Stimulated activated CD4-positive, alpha-beta T cell treated with anti-CD3 and anti-CD28 coated beads, Interleukin-1b, Interleukin-23, amount 100 ng/mL, for 24 hours (primary cell): ENCODE measurements at regions not wholly inside any gene's neighbourhood (a gene's known extent, or its start where the extent isn't known, plus 50 kb on each side); places are given as distances from the start of the nearest gene placed in this dataset.

Experiments used
- DNase-seq, 4 experiments: peaks; one replicate each; pipeline ENCODE4 v3.0.0-alpha.2; 2020; ENCODE audit warnings: low read depth in 4 of 4, low spot score in 1 of 4

GRCh38 chr10:43712821-43713584 lies 64.3 kb upstream of the ZNF32 start:
- DNase-seq: no peak

DNA sequence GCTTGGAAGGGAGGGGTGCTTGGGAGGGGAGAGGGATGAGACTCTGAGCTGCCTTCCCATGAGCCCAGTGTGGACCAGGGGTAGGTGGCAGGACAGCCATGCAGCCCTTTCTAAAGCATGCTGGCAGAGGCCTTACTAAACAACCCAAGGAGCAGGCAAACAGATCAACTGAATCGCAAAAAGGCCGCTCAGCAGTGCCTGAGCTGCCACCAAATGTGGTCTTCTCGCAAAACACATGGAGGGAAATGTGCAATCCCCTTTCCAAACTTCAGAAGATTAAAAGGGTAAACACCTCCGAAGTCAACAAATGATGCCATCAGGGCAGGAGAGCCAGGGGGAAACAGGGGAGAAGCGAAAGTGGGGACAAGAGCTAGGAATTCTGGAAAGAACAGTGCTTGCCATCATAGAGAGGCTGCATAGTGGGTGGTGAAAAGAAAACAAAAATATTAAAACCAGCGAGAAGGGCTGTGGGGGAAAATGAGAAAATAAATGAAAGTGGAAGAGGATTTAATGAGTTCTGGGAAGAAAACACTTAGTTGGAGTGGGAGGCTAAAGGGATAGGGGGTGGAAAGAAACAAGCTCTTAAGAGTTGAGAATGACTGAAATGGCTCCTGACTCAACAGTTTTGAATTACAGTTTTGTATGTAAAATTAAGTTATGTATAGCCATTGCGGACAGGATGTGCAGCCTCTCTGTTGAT lies 62.2 kb upstream of the ZNF32 start:
- no peak for DNase-seq

DNA sequence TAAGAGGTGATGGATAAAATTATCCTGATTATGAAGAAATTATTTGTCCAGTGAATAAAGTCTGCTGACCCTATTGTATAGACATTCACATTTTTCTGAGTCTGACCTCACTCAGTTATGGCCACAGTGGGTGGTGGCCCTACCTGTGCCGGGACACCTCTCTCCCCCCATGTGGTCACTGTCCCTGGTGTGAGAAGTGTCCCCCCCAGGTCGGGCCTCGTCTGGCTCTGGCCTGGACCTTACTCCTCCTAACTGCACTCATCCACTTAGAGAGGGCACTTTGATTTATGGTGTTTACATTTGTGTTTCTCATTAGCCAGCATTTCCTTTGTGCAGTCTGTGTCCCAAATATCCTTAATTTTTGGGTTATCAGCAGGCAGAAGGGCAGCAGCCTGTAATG lies 59.6 kb upstream of the ZNF32 start:
- DNase-seq: no peak

DNA sequence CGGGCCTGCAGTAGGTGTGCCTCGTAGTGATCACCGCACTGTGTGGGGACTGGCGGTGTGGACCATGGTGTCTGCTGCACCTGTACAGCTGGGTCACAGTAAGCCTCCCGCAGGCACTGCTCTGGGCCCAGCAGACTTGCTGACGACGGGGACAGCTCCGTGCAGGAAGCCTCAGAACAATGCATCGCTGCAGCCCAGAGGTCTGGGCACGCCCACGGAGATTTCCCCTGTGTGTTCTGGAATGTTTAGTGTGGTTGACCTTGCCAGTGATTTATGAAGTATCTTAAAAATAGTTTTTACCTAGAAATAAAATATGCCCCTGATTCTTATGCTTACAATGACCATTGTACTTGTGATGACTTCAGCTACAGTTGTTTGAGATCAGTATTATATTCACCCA lies 59.1 kb upstream of the ZNF32 start:
- DNase-seq: no peak

- no peak for DNase-seq
These were observed 57.5 kb upstream of the ZNF32 start for GRCh38 chr10:43706166-43706565.

- no peak for DNase-seq
These were observed 54.6 kb upstream of the ZNF32 start for GRCh38 chr10:43703286-43703685.

DNA sequence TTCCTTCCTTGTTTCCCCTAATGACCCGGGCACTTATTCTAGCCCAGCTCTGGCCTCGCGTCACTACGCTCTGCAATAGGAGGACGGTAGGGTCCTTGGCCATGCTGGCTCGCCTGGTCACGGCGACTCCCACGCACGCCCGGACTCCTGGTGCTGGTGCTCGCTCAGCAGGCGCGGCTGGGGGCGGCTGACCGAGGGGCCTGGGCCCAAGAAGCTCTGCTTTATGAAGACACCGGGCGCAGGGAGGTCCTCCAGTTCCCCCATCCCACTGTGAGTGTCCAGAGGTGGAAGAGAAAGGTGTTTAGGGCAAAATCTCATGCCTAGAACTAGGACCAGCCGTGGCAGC lies 54.2 kb upstream of the ZNF32 start:
- no peak for DNase-seq

DNA sequence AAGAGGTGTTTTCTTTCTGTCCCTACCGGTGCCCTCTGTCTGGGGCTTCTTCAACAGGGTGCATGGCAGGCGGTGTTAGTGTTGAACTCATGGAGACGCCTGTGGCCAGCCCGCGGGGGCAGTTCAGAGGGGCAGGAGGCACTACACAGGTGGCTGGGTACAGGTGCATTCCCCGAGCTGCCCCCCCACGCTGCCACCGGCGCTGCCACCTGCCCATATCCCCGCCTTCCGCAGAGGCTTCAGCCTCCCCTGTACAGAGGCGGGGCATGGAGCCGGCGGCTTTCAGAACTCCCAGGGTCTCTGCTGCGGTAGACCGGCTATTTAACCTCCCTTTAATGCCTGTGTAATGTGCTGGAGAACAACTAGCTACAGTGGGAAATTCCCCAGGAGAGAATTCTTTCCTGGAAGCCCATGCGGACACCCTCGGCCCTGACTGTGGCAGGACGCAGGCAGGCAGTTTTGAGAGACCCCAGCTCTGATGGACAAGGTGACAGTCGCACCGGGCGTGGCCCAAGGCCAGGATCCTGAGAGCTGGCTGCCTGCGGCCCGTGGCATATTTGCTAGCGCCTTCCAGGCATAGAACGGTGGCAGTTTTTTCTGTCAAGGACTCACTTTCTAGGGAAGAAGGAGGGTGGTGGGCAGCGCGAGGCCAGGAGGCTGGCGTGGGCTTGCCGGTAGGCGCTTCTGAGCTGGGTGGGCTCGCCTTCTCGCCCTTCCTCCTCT lies 53.7 kb upstream of the ZNF32 start:
- no peak for DNase-seq

GRCh38 chr10:43701295-43701694 lies 52.6 kb upstream of the ZNF32 start:
- DNase-seq: no peak

DNA sequence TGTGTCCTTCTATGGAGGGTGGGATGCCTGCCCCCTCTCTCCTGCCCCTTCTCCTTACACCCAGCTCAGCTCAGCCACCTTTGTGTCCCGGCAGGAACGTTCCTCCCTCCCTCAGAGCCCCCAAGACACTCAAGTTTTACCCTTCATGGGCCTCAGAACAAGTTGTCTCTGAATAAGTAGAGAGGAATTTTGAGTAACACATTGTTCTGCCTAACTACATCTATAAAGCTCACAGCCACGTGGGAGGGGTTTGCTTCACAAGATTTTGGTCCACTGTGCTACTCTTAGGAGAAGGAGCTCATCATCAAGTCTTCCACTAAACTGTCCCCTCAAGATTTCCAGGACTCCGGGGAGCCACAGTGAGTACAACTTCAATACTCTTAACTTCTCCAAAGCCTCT lies 51.6 kb upstream of the ZNF32 start:
- DNase-seq: no peak

DNA sequence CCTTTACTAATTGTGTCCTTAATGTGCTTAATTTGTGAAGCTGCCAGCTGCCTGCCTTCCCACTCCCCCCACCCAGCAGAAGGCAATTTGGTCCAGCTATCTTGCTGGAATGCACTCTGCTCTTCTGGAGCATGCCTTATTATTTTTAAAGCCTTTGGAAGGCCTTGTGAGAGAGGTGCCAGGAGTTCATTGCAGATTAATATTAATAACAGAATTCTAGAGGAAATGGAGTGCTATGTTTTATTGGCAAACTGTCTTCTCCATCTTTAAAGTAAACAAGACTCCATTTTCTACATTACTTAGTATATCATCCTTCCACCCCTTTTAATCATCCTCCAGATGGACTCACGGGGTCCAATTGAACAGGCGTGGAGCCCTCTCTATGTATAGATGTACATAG lies 50.8 kb upstream of the ZNF32 start:
- DNase-seq: no peak
